ENCODE measurements at regions not wholly inside any gene's neighbourhood (a gene's known extent, or its start where the extent isn't known, plus 50 kb on each side); places are given as distances from the start of the nearest gene placed in this dataset.

DNA sequence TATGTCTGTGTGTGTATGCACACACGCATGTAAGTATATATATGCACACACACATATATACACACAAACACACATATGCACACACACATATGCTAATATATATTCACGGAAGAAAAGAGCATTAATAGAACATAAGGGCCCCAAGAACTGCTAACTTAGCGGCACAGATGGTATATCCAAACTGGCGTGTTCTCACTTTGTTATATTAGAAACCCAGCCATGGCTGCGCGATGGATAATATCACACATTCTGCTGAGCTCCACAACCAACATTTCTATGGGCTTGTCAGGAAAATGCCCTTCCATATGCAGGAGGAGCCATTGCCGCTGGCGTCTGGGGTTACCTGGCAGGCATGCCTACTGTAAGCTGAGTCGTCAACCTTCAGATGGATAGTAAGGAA is 122.1 kb downstream of the TTLL2 start:
- TF ChIP-seq, protein P1, sequence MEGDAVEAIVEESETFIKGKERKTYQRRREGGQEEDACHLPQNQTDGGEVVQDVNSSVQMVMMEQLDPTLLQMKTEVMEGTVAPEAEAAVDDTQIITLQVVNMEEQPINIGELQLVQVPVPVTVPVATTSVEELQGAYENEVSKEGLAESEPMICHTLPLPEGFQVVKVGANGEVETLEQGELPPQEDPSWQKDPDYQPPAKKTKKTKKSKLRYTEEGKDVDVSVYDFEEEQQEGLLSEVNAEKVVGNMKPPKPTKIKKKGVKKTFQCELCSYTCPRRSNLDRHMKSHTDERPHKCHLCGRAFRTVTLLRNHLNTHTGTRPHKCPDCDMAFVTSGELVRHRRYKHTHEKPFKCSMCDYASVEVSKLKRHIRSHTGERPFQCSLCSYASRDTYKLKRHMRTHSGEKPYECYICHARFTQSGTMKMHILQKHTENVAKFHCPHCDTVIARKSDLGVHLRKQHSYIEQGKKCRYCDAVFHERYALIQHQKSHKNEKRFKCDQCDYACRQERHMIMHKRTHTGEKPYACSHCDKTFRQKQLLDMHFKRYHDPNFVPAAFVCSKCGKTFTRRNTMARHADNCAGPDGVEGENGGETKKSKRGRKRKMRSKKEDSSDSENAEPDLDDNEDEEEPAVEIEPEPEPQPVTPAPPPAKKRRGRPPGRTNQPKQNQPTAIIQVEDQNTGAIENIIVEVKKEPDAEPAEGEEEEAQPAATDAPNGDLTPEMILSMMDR (conservative IDR thresholded peaks at IDR 0.05): no peak
- no peak for TF ChIP-seq EZH2 (IDR thresholded peaks at IDR 0.05; ENCODE audit: low read depth)

Data from PC-9 (cell line).